H1 (cell line): ENCODE measurements at regions not wholly inside any gene's neighbourhood (a gene's known extent, or its start where the extent isn't known, plus 50 kb on each side); places are given as distances from the start of the nearest gene placed in this dataset.

Experiments used
- CTCF ChIA-PET: fragments of 300-600 bp; sonication (Branson Sonifier 250); formaldehyde crosslinking; loops from one replicate; lab custom pipeline; 2021; ENCODE audit not compliant: partially characterized antibody; lab: Charles Lee
- POLR2A ChIA-PET: fragments of 300-600 bp; sonication (Branson Sonifier 250); formaldehyde crosslinking; loops from one replicate; lab custom pipeline; 2021; ENCODE audit warnings: inconsistent platforms; ENCODE audit not compliant: partially characterized antibody; lab: Charles Lee
- DNase-seq, 2 experiments: peaks; one replicate each; pipeline versions ENCODE4 v3.0.0 to v3.0.0-alpha.2; 2010 to 2022; ENCODE audit warnings: low spot score in 2 of 2, low read depth in 1 of 2, mixed read lengths in 1 of 2
- FAIRE-seq: peaks from 2 replicates; lab custom pipeline; 2011; peaks lifted over from hg19 to GRCh38; lab: Jason Lieb, UNC
- H2AFZ ChIP-seq: 2 replicates; pipeline ENCODE4 v1.8.1; 2012; ENCODE audit warnings: low read length, inconsistent platforms
- H2AK5ac ChIP-seq: 2 replicates; pipeline ENCODE4 v1.6.1; 2013; ENCODE audit warnings: low read depth, low read length
- H2BK120ac ChIP-seq: replicated peaks from 2 replicates; pipeline ENCODE3; 2013; ENCODE audit warnings: low read depth, low read length, inconsistent platforms
- H2BK12ac ChIP-seq: 2 replicates; pipeline ENCODE4 v1.6.1; 2013; ENCODE audit warnings: low read depth, low read length
- H2BK15ac ChIP-seq: 2 replicates; pipeline ENCODE4 v1.6.1; 2013; ENCODE audit warnings: low read length
- H2BK20ac ChIP-seq: 2 replicates; pipeline ENCODE4 v1.6.1; 2013; ENCODE audit warnings: low read length
- H2BK5ac ChIP-seq: 2 replicates; pipeline ENCODE4 v1.6.1; 2013; ENCODE audit warnings: low read depth, low read length
- H3K14ac ChIP-seq: 2 replicates; pipeline ENCODE4 v1.6.1; 2013; ENCODE audit warnings: inconsistent platforms; ENCODE audit not compliant: insufficient read length
- H3K18ac ChIP-seq: 2 replicates; pipeline ENCODE4 v1.6.1; 2013; ENCODE audit warnings: low read length; ENCODE audit errors: extremely low read depth
- H3K23ac ChIP-seq: 2 replicates; pipeline ENCODE4 v1.6.1; 2013; ENCODE audit warnings: inconsistent platforms; ENCODE audit not compliant: insufficient read length
- H3K23me2 ChIP-seq: 2 replicates; pipeline ENCODE4 v1.6.1; 2013; ENCODE audit warnings: low read depth, low read length
- H3K27ac ChIP-seq: 2 replicates; pipeline ENCODE4 v1.6.1; 2011; ENCODE audit warnings: low read depth, low read length, inconsistent platforms
- H3K27me3 ChIP-seq, 4 experiments: replicated peaks in 1 of 4; 1 replicate in 1 of 4; 2 replicates in 3 of 4; pipeline versions ENCODE4 v1.6.1 to v1.8.1; 2011 to 2013; ENCODE audit warnings: low read length in 3 of 4, mild to moderate bottlenecking in 3 of 4, inconsistent platforms in 2 of 4, mixed read lengths in 2 of 4, moderate library complexity in 1 of 4; ENCODE audit not compliant: control insufficient read depth in 3 of 4, insufficient read depth in 3 of 4; ENCODE audit errors: extremely low read depth in 1 of 4
- H3K36me3 ChIP-seq, 4 experiments: 2 replicates each; pipeline versions ENCODE4 v1.6.1 to v1.8.1; 2011 to 2013; ENCODE audit warnings: mild to moderate bottlenecking in 4 of 4, low read length in 3 of 4, moderate library complexity in 2 of 4, control low read depth in 1 of 4, inconsistent platforms in 1 of 4; ENCODE audit not compliant: insufficient read depth in 4 of 4, control insufficient read depth in 2 of 4
- H3K4ac ChIP-seq: replicated peaks from 2 replicates; pipeline ENCODE3; 2013; ENCODE audit warnings: low read length, low read depth, mixed read lengths, inconsistent platforms; ENCODE audit not compliant: insufficient read length
- H3K4me1 ChIP-seq, 4 experiments: replicated peaks in 1 of 4; 1 replicate in 1 of 4; 2 replicates in 3 of 4; pipeline versions ENCODE4 v1.6.1 to v1.8.1; 2011 to 2013; ENCODE audit warnings: low read length in 3 of 4, inconsistent platforms in 2 of 4, mixed read lengths in 1 of 4; ENCODE audit not compliant: insufficient read depth in 4 of 4, control insufficient read depth in 3 of 4
- H3K4me2 ChIP-seq, 2 experiments: 2 replicates each; pipeline versions ENCODE4 v1.6.1 to v1.8.1; 2011 to 2013; ENCODE audit warnings: low read depth in 2 of 2, low read length in 2 of 2, control low read depth in 1 of 2, inconsistent platforms in 1 of 2, mild to moderate bottlenecking in 1 of 2; ENCODE audit not compliant: insufficient read depth in 1 of 2
- H3K4me3 ChIP-seq, 4 experiments: fragments of 200-600, 300-600 bp in 1 of 4; sonication (generic), shearing (Covaris generic), sonication (Bioruptor Twin) in 1 of 4; 2 replicates each; pipeline versions ENCODE4 v1.5.1 to v1.8.1; 2011 to 2016; ENCODE audit warnings: low read length in 4 of 4, low read depth in 3 of 4, control low read depth in 2 of 4, inconsistent platforms in 2 of 4, mild to moderate bottlenecking in 2 of 4, mixed read lengths in 1 of 4, moderate library complexity in 1 of 4; ENCODE audit not compliant: insufficient read depth in 2 of 4; ENCODE audit errors: extremely low read depth in 1 of 4
- H3K56ac ChIP-seq: replicated peaks from 2 replicates; pipeline ENCODE3; 2013; ENCODE audit warnings: low read depth, mild to moderate bottlenecking, mixed read lengths, low read length, inconsistent platforms; ENCODE audit not compliant: insufficient read length
- H3K79me1 ChIP-seq: 2 replicates; pipeline ENCODE4 v1.6.1; 2013; ENCODE audit warnings: low read depth, low read length, control low read depth
- H3K79me2 ChIP-seq, 2 experiments: 2 replicates each; pipeline versions ENCODE4 v1.6.1 to v1.8.1; 2012 to 2013; ENCODE audit warnings: low read length in 2 of 2, mild to moderate bottlenecking in 2 of 2, inconsistent platforms in 1 of 2; ENCODE audit not compliant: insufficient read depth in 2 of 2, control insufficient read depth in 1 of 2
- H3K9ac ChIP-seq, 4 experiments: replicated peaks in 1 of 4; 1 replicate in 1 of 4; 2 replicates in 3 of 4; pipeline versions ENCODE4 v1.6.1 to v1.8.1; 2011 to 2013; ENCODE audit warnings: low read depth in 3 of 4, low read length in 3 of 4, control low read depth in 2 of 4, mild to moderate bottlenecking in 2 of 4, moderate library complexity in 2 of 4, inconsistent platforms in 1 of 4; ENCODE audit errors: extremely low read depth in 1 of 4
- H3K9me3 ChIP-seq, 2 experiments: 2 replicates each; pipeline versions ENCODE4 v1.6.1 to v1.8.1; 2012 to 2013; ENCODE audit warnings: mild to moderate bottlenecking in 2 of 2, moderate library complexity in 2 of 2, control low read depth in 1 of 2, inconsistent platforms in 1 of 2, low read depth in 1 of 2, low read length in 1 of 2, mixed read lengths in 1 of 2; ENCODE audit not compliant: insufficient read depth in 2 of 2
- H4K20me1 ChIP-seq, 2 experiments: replicated peaks in 1 of 2; 2 replicates each; pipeline versions ENCODE3 to v1.8.1; 2011 to 2013; ENCODE audit warnings: inconsistent platforms in 2 of 2, low read length in 2 of 2, mild to moderate bottlenecking in 1 of 2; ENCODE audit not compliant: insufficient read depth in 2 of 2, control insufficient read depth in 1 of 2
- H4K5ac ChIP-seq: 2 replicates; pipeline ENCODE4 v1.6.1; 2013; ENCODE audit warnings: low read length, low read depth, mixed read lengths, inconsistent platforms; ENCODE audit not compliant: insufficient read length
- H4K8ac ChIP-seq: 2 replicates; pipeline ENCODE4 v1.8.0; 2013; ENCODE audit warnings: mild to moderate bottlenecking, moderate library complexity, low read length, inconsistent platforms; ENCODE audit not compliant: insufficient read depth; ENCODE audit errors: extremely low read depth
- H4K91ac ChIP-seq: replicated peaks from 2 replicates; pipeline ENCODE3; 2013; ENCODE audit warnings: low read length, mixed read lengths, inconsistent platforms; ENCODE audit not compliant: insufficient read length
- ATF3 ChIP-seq: IDR thresholded peaks from 2 replicates; pipeline ENCODE4 v1.6.1; 2011; ENCODE audit warnings: low read depth, mild to moderate bottlenecking, low read length; ENCODE audit not compliant: insufficient read depth
- CHD1 ChIP-seq: IDR thresholded peaks from 2 replicates; pipeline ENCODE4 v1.6.1; 2012; ENCODE audit warnings: low read depth, low read length, improper control_type of control experiment
- CTCF ChIP-seq, 3 experiments: IDR thresholded peaks; 1 replicate in 2 of 3; 2 replicates in 1 of 3; pipeline versions ENCODE4 v1.5.1 to v1.6.1; 2011; ENCODE audit warnings: low read length in 3 of 3, mild to moderate bottlenecking in 3 of 3, inconsistent platforms in 2 of 3, low read depth in 1 of 3, moderate library complexity in 1 of 3; ENCODE audit not compliant: insufficient read depth in 1 of 3; ENCODE audit errors: control extremely low read depth in 1 of 3
- E2F6 ChIP-seq: IDR thresholded peaks from 2 replicates; pipeline ENCODE4 v1.6.1; 2012; ENCODE audit warnings: inconsistent platforms
- JUN ChIP-seq: IDR thresholded peaks from 2 replicates; pipeline ENCODE4 v1.6.1; 2011; ENCODE audit warnings: low read depth, mild to moderate bottlenecking, improper control_type of control experiment, low read length
- JUND ChIP-seq: IDR thresholded peaks from 2 replicates; pipeline ENCODE4 v1.6.1; 2011; ENCODE audit warnings: mild to moderate bottlenecking, improper control_type of control experiment, low read length
- POLR2AphosphoS5 ChIP-seq: IDR thresholded peaks from 2 replicates; pipeline ENCODE4 v1.6.1; 2011; ENCODE audit warnings: low read depth, low read length
- POU5F1 ChIP-seq: IDR thresholded peaks from 2 replicates; pipeline ENCODE4 v1.6.1; 2011; ENCODE audit warnings: low read depth, mild to moderate bottlenecking, low read length, moderate library complexity
- RXRA ChIP-seq: IDR thresholded peaks from 2 replicates; pipeline ENCODE4 v1.6.1; 2011; ENCODE audit warnings: low read depth, mild to moderate bottlenecking, low read length, moderate library complexity; ENCODE audit not compliant: insufficient read depth
- TCF12 ChIP-seq: IDR thresholded peaks from 2 replicates; pipeline ENCODE4 v1.6.1; 2011; ENCODE audit warnings: low read depth, mild to moderate bottlenecking, low read length
- YY1 ChIP-seq: IDR thresholded peaks from 2 replicates; pipeline ENCODE4 v1.6.1; 2011; ENCODE audit warnings: low read depth, mild to moderate bottlenecking, low read length
- WGBS, 2 experiments: shearing (Covaris generic) in 1 of 2; methylation state at CpG; one replicate each; pipeline versions ENCODE4 v1.1.6 to v1.1.7; 2013 to 2015; ENCODE audit warnings: low lambda C conversion rate in 2 of 2, mixed read lengths in 2 of 2, inconsistent platforms in 1 of 2, low coverage in 1 of 2, missing lambda C conversion rate in 1 of 2; ENCODE audit not compliant: insufficient replicate concordance in 2 of 2, insufficient coverage in 1 of 2, insufficient read length in 1 of 2; ENCODE audit errors: extremely low coverage in 1 of 2, missing lambda C conversion rate in 1 of 2; 5-methylcytosine and 5-hydroxymethylcytosine counted together

GRCh38 chr10:3708852-3709251 lies 76.2 kb downstream of the KLF6 start:
- H2BK20ac ChIP-seq: no peak overlapping the region
- peaks cover 0 to 6% of the 10 kb centered on the region in 2 experiments; a peak in 2 of 4 replicates for H3K9me3 ChIP-seq
- no peak overlapping the region for H4K5ac ChIP-seq
- no peak overlapping the region for H4K91ac ChIP-seq
- ChIA-PET POLR2A (no interaction called here), CTCF (no interaction called here)
- H2BK12ac ChIP-seq: no peak overlapping the region
- no peak overlapping the region for H2BK5ac ChIP-seq
- peaks cover 0 to 3% of the 10 kb centered on the region in 2 experiments for H4K20me1 ChIP-seq
- no peaks in the 10 kb centered on the region for H3K27me3 ChIP-seq
- H3K36me3 ChIP-seq: no peaks in the 10 kb centered on the region
- H3K56ac ChIP-seq: no peak overlapping the region
- WGBS, 2 experiments: 87% methylated on average over 6 of the region's 6 CpGs; no CpG with 5 or more reads in 1 of the 2 experiments
- H3K4me1 ChIP-seq: no peaks in the 10 kb centered on the region
- no peak overlapping the region for H2AFZ ChIP-seq
- no peak overlapping the region for H3K23ac ChIP-seq
- no peak overlapping the region for H3K9ac ChIP-seq
- H3K27ac ChIP-seq: no peak overlapping the region
- DNase-seq: no peak
- H2BK15ac ChIP-seq: no peak overlapping the region
- H2BK120ac ChIP-seq: no peak overlapping the region
- no peaks in the 10 kb centered on the region for H3K79me2 ChIP-seq
- H4K8ac ChIP-seq: no peak overlapping the region
- H2AK5ac ChIP-seq: no peak overlapping the region
- H3K23me2 ChIP-seq: no peaks in the 10 kb centered on the region; the same call in 1 of the 2 replicates
- no peak overlapping the region for H3K18ac ChIP-seq
- no peak overlapping the region for H3K4ac ChIP-seq
- FAIRE-seq: no peak
- H3K14ac ChIP-seq: no peak overlapping the region
- no peak overlapping the region for H3K4me3 ChIP-seq
- H3K79me1 ChIP-seq: no peaks in the 10 kb centered on the region
- no peak overlapping the region for H3K4me2 ChIP-seq
- no peak for TF ChIP-seq E2F6
- TF ChIP-seq RXRA: no peak
- TF ChIP-seq JUN: no peak
- TF ChIP-seq TCF12: no peak
- no peak for TF ChIP-seq POU5F1
- no peak for TF ChIP-seq JUND
- TF ChIP-seq CHD1: no peak
- no peak for TF ChIP-seq YY1
- no peak for TF ChIP-seq CTCF (IDR thresholded peaks at IDR 0.05; ENCODE audit: control extremely low read depth in 1 of 3, insufficient read depth in 1 of 3, low read depth in 1 of 3, low read length in 3 of 3)
- no peak for TF ChIP-seq ATF3
- no peak for TF ChIP-seq POLR2AphosphoS5
